ENCODE measurements at regions not wholly inside any gene's neighbourhood (a gene's known extent, or its start where the extent isn't known, plus 50 kb on each side); places are given as distances from the start of the nearest gene placed in this dataset.

GRCh38 chr9:115976781-115977180, 176.8 kb upstream of the PAPPA start:
- TF ChIP-seq GATA3 (IDR thresholded peaks at IDR 0.05; ENCODE audit: low read depth, low read length) (no peak), GATA2 (IDR thresholded peaks at IDR 0.05; ENCODE audit: low read depth, low read length) (no peak)

Measured in SH-SY5Y (cell line).